H1 (cell line): ENCODE measurements at regions not wholly inside any gene's neighbourhood (a gene's known extent, or its start where the extent isn't known, plus 50 kb on each side); places are given as distances from the start of the nearest gene placed in this dataset.
A peak's percentile ranks its signal among the peaks of the same experiment; 100 is the strongest.

Experiments used
- CTCF ChIA-PET: fragments of 300-600 bp; sonication (Branson Sonifier 250); formaldehyde crosslinking; loops from one replicate; lab custom pipeline; 2021; ENCODE audit not compliant: partially characterized antibody; lab: Charles Lee
- POLR2A ChIA-PET: fragments of 300-600 bp; sonication (Branson Sonifier 250); formaldehyde crosslinking; loops from one replicate; lab custom pipeline; 2021; ENCODE audit warnings: inconsistent platforms; ENCODE audit not compliant: partially characterized antibody; lab: Charles Lee
- DNase-seq, 2 experiments: peaks; one replicate each; pipeline versions ENCODE4 v3.0.0 to v3.0.0-alpha.2; 2010 to 2022; ENCODE audit warnings: low spot score in 2 of 2, low read depth in 1 of 2, mixed read lengths in 1 of 2
- FAIRE-seq: peaks from 2 replicates; lab custom pipeline; 2011; peaks lifted over from hg19 to GRCh38; lab: Jason Lieb, UNC
- H2AFZ ChIP-seq: 2 replicates; pipeline ENCODE4 v1.8.1; 2012; ENCODE audit warnings: low read length, inconsistent platforms
- H2AK5ac ChIP-seq: 2 replicates; pipeline ENCODE4 v1.6.1; 2013; ENCODE audit warnings: low read depth, low read length
- H2BK120ac ChIP-seq: replicated peaks from 2 replicates; pipeline ENCODE3; 2013; ENCODE audit warnings: low read depth, low read length, inconsistent platforms
- H2BK12ac ChIP-seq: 2 replicates; pipeline ENCODE4 v1.6.1; 2013; ENCODE audit warnings: low read depth, low read length
- H2BK15ac ChIP-seq: 2 replicates; pipeline ENCODE4 v1.6.1; 2013; ENCODE audit warnings: low read length
- H2BK20ac ChIP-seq: 2 replicates; pipeline ENCODE4 v1.6.1; 2013; ENCODE audit warnings: low read length
- H2BK5ac ChIP-seq: 2 replicates; pipeline ENCODE4 v1.6.1; 2013; ENCODE audit warnings: low read depth, low read length
- H3K14ac ChIP-seq: 2 replicates; pipeline ENCODE4 v1.6.1; 2013; ENCODE audit warnings: inconsistent platforms; ENCODE audit not compliant: insufficient read length
- H3K18ac ChIP-seq: 2 replicates; pipeline ENCODE4 v1.6.1; 2013; ENCODE audit warnings: low read length; ENCODE audit errors: extremely low read depth
- H3K23ac ChIP-seq: 2 replicates; pipeline ENCODE4 v1.6.1; 2013; ENCODE audit warnings: inconsistent platforms; ENCODE audit not compliant: insufficient read length
- H3K23me2 ChIP-seq: 2 replicates; pipeline ENCODE4 v1.6.1; 2013; ENCODE audit warnings: low read depth, low read length
- H3K27ac ChIP-seq: 2 replicates; pipeline ENCODE4 v1.6.1; 2011; ENCODE audit warnings: low read depth, low read length, inconsistent platforms
- H3K27me3 ChIP-seq, 4 experiments: replicated peaks in 1 of 4; 1 replicate in 1 of 4; 2 replicates in 3 of 4; pipeline versions ENCODE4 v1.6.1 to v1.8.1; 2011 to 2013; ENCODE audit warnings: low read length in 3 of 4, mild to moderate bottlenecking in 3 of 4, inconsistent platforms in 2 of 4, mixed read lengths in 2 of 4, moderate library complexity in 1 of 4; ENCODE audit not compliant: control insufficient read depth in 3 of 4, insufficient read depth in 3 of 4; ENCODE audit errors: extremely low read depth in 1 of 4
- H3K36me3 ChIP-seq, 4 experiments: 2 replicates each; pipeline versions ENCODE4 v1.6.1 to v1.8.1; 2011 to 2013; ENCODE audit warnings: mild to moderate bottlenecking in 4 of 4, low read length in 3 of 4, moderate library complexity in 2 of 4, control low read depth in 1 of 4, inconsistent platforms in 1 of 4; ENCODE audit not compliant: insufficient read depth in 4 of 4, control insufficient read depth in 2 of 4
- H3K4ac ChIP-seq: replicated peaks from 2 replicates; pipeline ENCODE3; 2013; ENCODE audit warnings: low read length, low read depth, mixed read lengths, inconsistent platforms; ENCODE audit not compliant: insufficient read length
- H3K4me1 ChIP-seq, 4 experiments: replicated peaks in 1 of 4; 1 replicate in 1 of 4; 2 replicates in 3 of 4; pipeline versions ENCODE4 v1.6.1 to v1.8.1; 2011 to 2013; ENCODE audit warnings: low read length in 3 of 4, inconsistent platforms in 2 of 4, mixed read lengths in 1 of 4; ENCODE audit not compliant: insufficient read depth in 4 of 4, control insufficient read depth in 3 of 4
- H3K4me2 ChIP-seq, 2 experiments: 2 replicates each; pipeline versions ENCODE4 v1.6.1 to v1.8.1; 2011 to 2013; ENCODE audit warnings: low read depth in 2 of 2, low read length in 2 of 2, control low read depth in 1 of 2, inconsistent platforms in 1 of 2, mild to moderate bottlenecking in 1 of 2; ENCODE audit not compliant: insufficient read depth in 1 of 2
- H3K4me3 ChIP-seq, 4 experiments: fragments of 200-600, 300-600 bp in 1 of 4; sonication (generic), shearing (Covaris generic), sonication (Bioruptor Twin) in 1 of 4; 2 replicates each; pipeline versions ENCODE4 v1.5.1 to v1.8.1; 2011 to 2016; ENCODE audit warnings: low read length in 4 of 4, low read depth in 3 of 4, control low read depth in 2 of 4, inconsistent platforms in 2 of 4, mild to moderate bottlenecking in 2 of 4, mixed read lengths in 1 of 4, moderate library complexity in 1 of 4; ENCODE audit not compliant: insufficient read depth in 2 of 4; ENCODE audit errors: extremely low read depth in 1 of 4
- H3K56ac ChIP-seq: replicated peaks from 2 replicates; pipeline ENCODE3; 2013; ENCODE audit warnings: low read depth, mild to moderate bottlenecking, mixed read lengths, low read length, inconsistent platforms; ENCODE audit not compliant: insufficient read length
- H3K79me1 ChIP-seq: 2 replicates; pipeline ENCODE4 v1.6.1; 2013; ENCODE audit warnings: low read depth, low read length, control low read depth
- H3K79me2 ChIP-seq, 2 experiments: 2 replicates each; pipeline versions ENCODE4 v1.6.1 to v1.8.1; 2012 to 2013; ENCODE audit warnings: low read length in 2 of 2, mild to moderate bottlenecking in 2 of 2, inconsistent platforms in 1 of 2; ENCODE audit not compliant: insufficient read depth in 2 of 2, control insufficient read depth in 1 of 2
- H3K9ac ChIP-seq, 4 experiments: replicated peaks in 1 of 4; 1 replicate in 1 of 4; 2 replicates in 3 of 4; pipeline versions ENCODE4 v1.6.1 to v1.8.1; 2011 to 2013; ENCODE audit warnings: low read depth in 3 of 4, low read length in 3 of 4, control low read depth in 2 of 4, mild to moderate bottlenecking in 2 of 4, moderate library complexity in 2 of 4, inconsistent platforms in 1 of 4; ENCODE audit errors: extremely low read depth in 1 of 4
- H3K9me3 ChIP-seq, 2 experiments: 2 replicates each; pipeline versions ENCODE4 v1.6.1 to v1.8.1; 2012 to 2013; ENCODE audit warnings: mild to moderate bottlenecking in 2 of 2, moderate library complexity in 2 of 2, control low read depth in 1 of 2, inconsistent platforms in 1 of 2, low read depth in 1 of 2, low read length in 1 of 2, mixed read lengths in 1 of 2; ENCODE audit not compliant: insufficient read depth in 2 of 2
- H4K20me1 ChIP-seq, 2 experiments: replicated peaks in 1 of 2; 2 replicates each; pipeline versions ENCODE3 to v1.8.1; 2011 to 2013; ENCODE audit warnings: inconsistent platforms in 2 of 2, low read length in 2 of 2, mild to moderate bottlenecking in 1 of 2; ENCODE audit not compliant: insufficient read depth in 2 of 2, control insufficient read depth in 1 of 2
- H4K5ac ChIP-seq: 2 replicates; pipeline ENCODE4 v1.6.1; 2013; ENCODE audit warnings: low read length, low read depth, mixed read lengths, inconsistent platforms; ENCODE audit not compliant: insufficient read length
- H4K8ac ChIP-seq: 2 replicates; pipeline ENCODE4 v1.8.0; 2013; ENCODE audit warnings: mild to moderate bottlenecking, moderate library complexity, low read length, inconsistent platforms; ENCODE audit not compliant: insufficient read depth; ENCODE audit errors: extremely low read depth
- H4K91ac ChIP-seq: replicated peaks from 2 replicates; pipeline ENCODE3; 2013; ENCODE audit warnings: low read length, mixed read lengths, inconsistent platforms; ENCODE audit not compliant: insufficient read length
- BACH1 ChIP-seq: IDR thresholded peaks from 2 replicates; pipeline ENCODE4 v1.6.1; 2012; ENCODE audit warnings: low read length, improper control_type of control experiment
- MAFK ChIP-seq: IDR thresholded peaks from 2 replicates; pipeline ENCODE4 v1.6.1; 2012; ENCODE audit warnings: low read depth, mild to moderate bottlenecking, improper control_type of control experiment, low read length
- NRF1 ChIP-seq: IDR thresholded peaks from 2 replicates; pipeline ENCODE4 v1.6.1; 2011; ENCODE audit warnings: mild to moderate bottlenecking, low read depth, low read length, improper control_type of control experiment
- RBBP5 ChIP-seq: IDR thresholded peaks from 2 replicates; pipeline ENCODE4 v1.7.1; 2012; ENCODE audit warnings: low read depth, mild to moderate bottlenecking, inconsistent platforms, low read length, moderate library complexity, borderline replicate concordance
- SIN3A ChIP-seq, 2 experiments: IDR thresholded peaks in 1 of 2; conservative IDR thresholded peaks in 1 of 2; 2 replicates each; pipeline ENCODE4 v1.6.1; 2011 to 2012; ENCODE audit warnings: low read length in 2 of 2, improper control_type of control experiment in 1 of 2, low read depth in 1 of 2, mild to moderate bottlenecking in 1 of 2
- TEAD4 ChIP-seq: IDR thresholded peaks from 2 replicates; pipeline ENCODE4 v1.6.1; 2012; ENCODE audit warnings: low read depth, low read length, inconsistent platforms, mixed read lengths
- YY1 ChIP-seq: IDR thresholded peaks from 2 replicates; pipeline ENCODE4 v1.6.1; 2011; ENCODE audit warnings: low read depth, mild to moderate bottlenecking, low read length
- WGBS, 2 experiments: shearing (Covaris generic) in 1 of 2; methylation state at CpG; one replicate each; pipeline versions ENCODE4 v1.1.6 to v1.1.7; 2013 to 2015; ENCODE audit warnings: low lambda C conversion rate in 2 of 2, mixed read lengths in 2 of 2, inconsistent platforms in 1 of 2, low coverage in 1 of 2, missing lambda C conversion rate in 1 of 2; ENCODE audit not compliant: insufficient replicate concordance in 2 of 2, insufficient coverage in 1 of 2, insufficient read length in 1 of 2; ENCODE audit errors: extremely low coverage in 1 of 2, missing lambda C conversion rate in 1 of 2; 5-methylcytosine and 5-hydroxymethylcytosine counted together
- TF ChIP-seq, protein P1 (sequence below): IDR thresholded peaks from 2 replicates; pipeline ENCODE4 v1.6.1; 2012; ENCODE audit warnings: inconsistent platforms
- TF ChIP-seq, protein P2 (sequence below): IDR thresholded peaks from 2 replicates; pipeline ENCODE4 v1.6.1; 2012; ENCODE audit warnings: low read length, inconsistent platforms
- TF ChIP-seq, protein P3 (sequence below): IDR thresholded peaks from 2 replicates; pipeline ENCODE4 v1.6.1; 2011; ENCODE audit warnings: low read depth, mild to moderate bottlenecking, low read length; ENCODE audit not compliant: insufficient read depth

DNA sequence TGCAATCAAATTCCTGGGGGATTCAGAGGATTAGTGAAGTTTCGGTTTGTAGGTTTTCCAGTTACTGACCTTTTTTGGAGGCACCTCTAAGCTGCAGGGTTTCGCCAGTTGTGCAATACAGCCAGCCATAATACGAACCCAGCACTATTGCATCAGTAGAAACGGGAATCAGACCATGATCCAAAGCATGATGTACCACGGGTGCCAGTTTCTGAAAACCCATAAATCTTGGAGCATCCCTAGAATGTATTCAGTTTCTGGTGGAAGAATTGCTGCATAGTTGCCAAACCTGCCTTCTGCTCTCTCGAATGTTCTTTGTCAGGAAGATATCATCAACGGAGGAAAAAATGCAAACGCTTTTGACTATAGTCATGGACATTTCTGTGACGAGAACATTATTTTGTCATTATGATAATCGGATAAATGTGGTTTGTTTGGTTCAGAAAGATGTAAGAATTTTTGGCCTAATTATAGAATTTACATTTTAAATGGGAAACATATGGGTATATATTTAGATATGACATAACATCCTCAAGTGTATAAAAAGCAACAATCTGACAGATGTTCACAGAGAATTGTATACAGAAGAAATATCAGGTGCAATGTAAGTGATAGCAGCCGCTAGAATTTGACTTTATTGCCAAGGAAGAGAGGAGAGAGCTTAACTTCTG is 186.2 kb upstream of the PRKCQ start:
- Histone ChIP-seq H2BK120ac (no peak overlapping the region), H4K5ac (no peak overlapping the region), H3K18ac (no peak overlapping the region), H3K4me1 (peaks cover 0 to 13% (median 8%) of the 10 kb centered on the region in 4 experiments; a peak in 3 of 7 replicates), H4K91ac (peak overlapping the region; percentile 56), H3K4me2 (no peak overlapping the region), H3K27ac (no peak overlapping the region), H4K8ac (no peak overlapping the region), H3K79me2 (no peaks in the 10 kb centered on the region), H2BK5ac (no peak overlapping the region), H3K23ac (no peak overlapping the region), H3K27me3 (no peaks in the 10 kb centered on the region), H3K9ac (no peak overlapping the region), H3K56ac (no peak overlapping the region), H3K79me1 (no peaks in the 10 kb centered on the region), H3K23me2 (peaks cover 5% of the 10 kb centered on the region), H3K4me3 (no peak overlapping the region), H4K20me1 (no peaks in the 10 kb centered on the region), H3K36me3 (no peaks in the 10 kb centered on the region), H3K4ac (no peak overlapping the region), H3K9me3 (peaks cover 3 to 5% of the 10 kb centered on the region in 2 experiments; a peak in 2 of 4 replicates), H2AK5ac (no peak overlapping the region), H2BK20ac (no peak overlapping the region), H2BK12ac (no peak overlapping the region), H2AFZ (no peak overlapping the region), H3K14ac (no peak overlapping the region), H2BK15ac (no peak overlapping the region)
- no peak for DNase-seq
- no peak for FAIRE-seq
- POLR2A ChIA-PET: no interaction called here
- 88% methylated on average over 11 of the region's 11 CpGs; no CpG with 5 or more reads in 1 of the 2 experiments for WGBS, 2 experiments
- CTCF ChIA-PET: interaction anchor here (0.6 kb wide), 1 partner anchor 960 kb away, joined by 3 read pairs; no protein-coding TSS in a partner anchor
- no peak for TF ChIP-seq NRF1
- no peak for TF ChIP-seq BACH1
- TF ChIP-seq, protein P1, sequence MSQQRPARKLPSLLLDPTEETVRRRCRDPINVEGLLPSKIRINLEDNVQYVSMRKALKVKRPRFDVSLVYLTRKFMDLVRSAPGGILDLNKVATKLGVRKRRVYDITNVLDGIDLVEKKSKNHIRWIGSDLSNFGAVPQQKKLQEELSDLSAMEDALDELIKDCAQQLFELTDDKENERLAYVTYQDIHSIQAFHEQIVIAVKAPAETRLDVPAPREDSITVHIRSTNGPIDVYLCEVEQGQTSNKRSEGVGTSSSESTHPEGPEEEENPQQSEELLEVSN: no peak
- TF ChIP-seq, protein P2, sequence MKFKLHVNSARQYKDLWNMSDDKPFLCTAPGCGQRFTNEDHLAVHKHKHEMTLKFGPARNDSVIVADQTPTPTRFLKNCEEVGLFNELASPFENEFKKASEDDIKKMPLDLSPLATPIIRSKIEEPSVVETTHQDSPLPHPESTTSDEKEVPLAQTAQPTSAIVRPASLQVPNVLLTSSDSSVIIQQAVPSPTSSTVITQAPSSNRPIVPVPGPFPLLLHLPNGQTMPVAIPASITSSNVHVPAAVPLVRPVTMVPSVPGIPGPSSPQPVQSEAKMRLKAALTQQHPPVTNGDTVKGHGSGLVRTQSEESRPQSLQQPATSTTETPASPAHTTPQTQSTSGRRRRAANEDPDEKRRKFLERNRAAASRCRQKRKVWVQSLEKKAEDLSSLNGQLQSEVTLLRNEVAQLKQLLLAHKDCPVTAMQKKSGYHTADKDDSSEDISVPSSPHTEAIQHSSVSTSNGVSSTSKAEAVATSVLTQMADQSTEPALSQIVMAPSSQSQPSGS: no peak
- no peak for TF ChIP-seq MAFK
- TF ChIP-seq, protein P3, sequence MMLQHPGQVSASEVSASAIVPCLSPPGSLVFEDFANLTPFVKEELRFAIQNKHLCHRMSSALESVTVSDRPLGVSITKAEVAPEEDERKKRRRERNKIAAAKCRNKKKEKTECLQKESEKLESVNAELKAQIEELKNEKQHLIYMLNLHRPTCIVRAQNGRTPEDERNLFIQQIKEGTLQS: no peak
- TF ChIP-seq RBBP5: no peak
- TF ChIP-seq YY1: no peak
- no peak for TF ChIP-seq SIN3A (conservative IDR thresholded peaks at IDR 0.05 in 1 of 2, IDR thresholded peaks at IDR 0.05 in 1 of 2; ENCODE audit: low read depth in 1 of 2, low read length in 2 of 2)
- no peak for TF ChIP-seq TEAD4
